HG03521 (cell line): ENCODE measurements at regions not wholly inside any gene's neighbourhood (a gene's known extent, or its start where the extent isn't known, plus 50 kb on each side); places are given as distances from the start of the nearest gene placed in this dataset.

Source experiments
- ATAC-seq: cut with Tn5 transposase; IDR thresholded peaks from one replicate; pipeline ENCODE4 v1.9.1; 2021; ENCODE audit warnings: mild to moderate bottlenecking, moderate library complexity; ENCODE audit not compliant: unreplicated experiment

GRCh38 chr2:156099382-156099781, 233.1 kb downstream of the NR4A2 start:
- no peak for ATAC-seq

- no peak for ATAC-seq
Measured at GRCh38 chr2:156098506-156098905, 234.0 kb downstream of the NR4A2 start.

GRCh38 chr2:156088587-156088986, 243.9 kb downstream of the NR4A2 start:
- no peak for ATAC-seq

- no peak for ATAC-seq
Measured at GRCh38 chr2:156087875-156088274, 244.6 kb downstream of the NR4A2 start.

GRCh38 chr2:156083763-156084493, 248.6 kb downstream of the NR4A2 start:
- no peak for ATAC-seq

GRCh38 chr2:156079845-156080244, 252.7 kb downstream of the NR4A2 start:
- no peak for ATAC-seq

- ATAC-seq = no peak
Measured at GRCh38 chr2:156077041-156077742, 255.3 kb downstream of the NR4A2 start.

GRCh38 chr2:156065912-156066311, 266.6 kb downstream of the NR4A2 start:
- ATAC-seq = no peak

GRCh38 chr2:156064540-156064939, 268.0 kb downstream of the NR4A2 start:
- no peak for ATAC-seq

GRCh38 chr2:156057647-156058046, 274.9 kb downstream of the NR4A2 start:
- no peak for ATAC-seq

- no peak for ATAC-seq
Measured at GRCh38 chr2:156054983-156055382, 277.5 kb downstream of the NR4A2 start.

- ATAC-seq = no peak
Measured at GRCh38 chr2:156046900-156047299, 285.6 kb downstream of the NR4A2 start.

- no peak for ATAC-seq
Measured at GRCh38 chr2:156042895-156043294, 289.6 kb downstream of the NR4A2 start.

- no peak for ATAC-seq
Measured at GRCh38 chr2:156038021-156038420, 294.5 kb downstream of the NR4A2 start.

GRCh38 chr2:156037482-156037881, 295.0 kb downstream of the NR4A2 start:
- no peak for ATAC-seq

- ATAC-seq = no peak
Measured at GRCh38 chr2:156031121-156031520, 301.4 kb downstream of the NR4A2 start.

- no peak for ATAC-seq
Measured at GRCh38 chr2:156023229-156023869, 309.2 kb downstream of the NR4A2 start.

GRCh38 chr2:156021146-156022040, 311.1 kb downstream of the NR4A2 start:
- ATAC-seq = no peak

GRCh38 chr2:156019341-156019740, 313.2 kb downstream of the NR4A2 start:
- no peak for ATAC-seq

GRCh38 chr2:156017341-156017885, 315.1 kb downstream of the NR4A2 start:
- no peak for ATAC-seq

- no peak for ATAC-seq
Measured at GRCh38 chr2:156009293-156009692, 323.2 kb downstream of the NR4A2 start.
